ENCODE measurements at regions not wholly inside any gene's neighbourhood (a gene's known extent, or its start where the extent isn't known, plus 50 kb on each side); places are given as distances from the start of the nearest gene placed in this dataset.

GRCh38 chr2:120683701-120684100 is 52.0 kb upstream of the GLI2 start:
- POLR2A ChIA-PET: interaction anchor here (1.1 kb wide), 1 partner anchor 339 kb away, joined by 3 read pairs; no protein-coding TSS in a partner anchor
- Histone ChIP-seq H3K27ac (ENCODE audit: extremely low read depth, low read depth, low read length) (no peak overlapping the region), H3K36me3 (ENCODE audit: control insufficient read depth in 2 of 2, insufficient read depth in 1 of 2, low read length in 2 of 2) (no peaks in the 10 kb centered on the region), H3K4me3 (ENCODE audit: low read depth, low read length) (no peak overlapping the region), H3K4me1 (ENCODE audit: control insufficient read depth, insufficient read depth, low read length) (no peaks in the 10 kb centered on the region), H3K9me3 (ENCODE audit: control insufficient read depth, insufficient read depth, low read depth, low read length) (no peaks in the 10 kb centered on the region)
- CTCF ChIA-PET: interaction anchor here (0.8 to 4.3 kb wide), 5 partner anchors 11 to 508 kb away, joined by 4 to 25 read pairs (median 9); no protein-coding TSS in a partner anchor
- TF ChIP-seq SCRT2 (tag by site-specific recombination; IDR thresholded peaks at IDR 0.05): peak; percentile 84
- peak; percentile 99 for TF ChIP-seq ZNF10 (tag by site-specific recombination; IDR thresholded peaks at IDR 0.05)
- 0 out of 2 replicates have a peak, but pooled peaks have one; percentile 35 for TF ChIP-seq ZNF449 (tag by site-specific recombination; IDR thresholded peaks at IDR 0.05)
- no peak for TF ChIP-seq ZNF223 (tag by site-specific recombination; IDR thresholded peaks at IDR 0.05)

GRCh38 chr2:120684289-120685065 is 51.2 kb upstream of the GLI2 start:
- TF ChIP-seq ZEB2 (tag by site-specific recombination; IDR thresholded peaks at IDR 0.05) (no peak), ZBTB44 (tag by site-specific recombination; IDR thresholded peaks at IDR 0.05) (no peak), MYNN (tag by site-specific recombination; IDR thresholded peaks at IDR 0.05; ENCODE audit: borderline replicate concordance) (no peak), ZNF10 (tag by site-specific recombination; IDR thresholded peaks at IDR 0.05) (no peak), ZBTB8A (tag by site-specific recombination; IDR thresholded peaks at IDR 0.05) (no peak), ZNF544 (tag by site-specific recombination; IDR thresholded peaks at IDR 0.05) (no peak), ZNF677 (tag by site-specific recombination; IDR thresholded peaks at IDR 0.05) (no peak), ZNF112 (tag by site-specific recombination; IDR thresholded peaks at IDR 0.05) (no peak), ZNF404 (tag by site-specific recombination; IDR thresholded peaks at IDR 0.05) (no peak), ZNF624 (tag by site-specific recombination; IDR thresholded peaks at IDR 0.05) (no peak), ZNF629 (tag by site-specific recombination; IDR thresholded peaks at IDR 0.05) (no peak), SALL2 (tag by site-specific recombination; IDR thresholded peaks at IDR 0.05; ENCODE audit: borderline replicate concordance) (no peak), ZNF433 (tag by site-specific recombination; IDR thresholded peaks at IDR 0.05; ENCODE audit: low read depth) (no peak), INSM2 (tag by site-specific recombination; IDR thresholded peaks at IDR 0.05) (no peak), ZNF423 (tag by site-specific recombination; IDR thresholded peaks at IDR 0.05) (no peak), ZSCAN30 (tag by site-specific recombination; IDR thresholded peaks at IDR 0.05) (no peak), ZNF248 (tag by site-specific recombination; IDR thresholded peaks at IDR 0.05) (no peak), SP7 (tag by site-specific recombination; IDR thresholded peaks at IDR 0.05) (no peak), ZNF174 (tag by site-specific recombination; IDR thresholded peaks at IDR 0.05) (no peak)
- Histone ChIP-seq H3K4me3 (ENCODE audit: low read depth, low read length) (no peak overlapping the region), H3K27ac (ENCODE audit: extremely low read depth, low read depth, low read length) (no peak overlapping the region), H3K4me1 (ENCODE audit: control insufficient read depth, insufficient read depth, low read length) (no peaks in the 10 kb centered on the region), H3K9me3 (ENCODE audit: control insufficient read depth, insufficient read depth, low read depth, low read length) (no peaks in the 10 kb centered on the region), H3K36me3 (ENCODE audit: control insufficient read depth in 2 of 2, insufficient read depth in 1 of 2, low read length in 2 of 2) (no peaks in the 10 kb centered on the region)
- ChIA-PET CTCF (interaction anchor here (0.6 to 2.5 kb wide), 8 partner anchors 9 to 395 kb away, joined by 3 to 12 read pairs (median 4); no protein-coding TSS in a partner anchor), POLR2A (interaction anchor here (0.7 to 1.1 kb wide), 2 partner anchors 79 to 340 kb away, joined by 3 to 6 read pairs; no protein-coding TSS in a partner anchor)
